Adrenal gland (tissue), 9 donors: ENCODE measurements at regions not wholly inside any gene's neighbourhood (a gene's known extent, or its start where the extent isn't known, plus 50 kb on each side); places are given as distances from the start of the nearest gene placed in this dataset.

Experiments used
- DNase-seq, 7 donors: peaks; one replicate each; pipeline ENCODE4 v3.0.0-alpha.2; 2019 to 2020
- H3K27ac ChIP-seq, 5 donors: fragments of 200-600 bp; sonication (generic) in 4 of 5; 1 replicate in 3 of 5; 2 replicates in 2 of 5; pipeline versions ENCODE4 v1.5.1 to v1.8.0; 2016 to 2020; ENCODE audit warnings: mild to moderate bottlenecking in 1 of 5
- H3K27me3 ChIP-seq: fragments of 200-600 bp; 2 replicates; pipeline ENCODE4 v1.8.0; 2021
- H3K36me3 ChIP-seq, 2 donors: fragments of 200-600 bp; replicated peaks in 1 of 2; 1 replicate in 1 of 2; 2 replicates in 1 of 2; pipeline versions ENCODE4 v1.5.1 to v1.8.0; 2018 to 2022
- H3K4me1 ChIP-seq, 2 donors: fragments of 200-600 bp; replicated peaks in 1 of 2; 1 replicate in 1 of 2; 2 replicates in 1 of 2; pipeline versions ENCODE4 v1.5.1 to v1.8.0; 2018 to 2021
- H3K4me3 ChIP-seq, 4 donors: fragments of 200-600 bp; sonication (generic) in 3 of 4; one replicate each; pipeline ENCODE4 v1.5.1; 2016 to 2018
- H3K9me3 ChIP-seq, 3 donors: fragments of 200-600 bp; sonication (generic) in 1 of 3; replicated peaks in 1 of 3; 1 replicate in 2 of 3; 2 replicates in 1 of 3; pipeline versions ENCODE4 v1.5.1 to v1.8.0; 2016 to 2021
- POLR2A ChIP-seq, 2 donors: fragments of 450-650 bp; IDR thresholded peaks; one replicate each; pipeline ENCODE4 v1.6.1; 2017; ENCODE audit warnings: antibody characterized with exemption in 2 of 2, mild to moderate bottlenecking in 2 of 2, moderate library complexity in 1 of 2
- WGBS, 4 donors: extraction: QIAGEN DNeasy Blood & Tissue Kit in 2 of 4; methylation state at CpG; one replicate each; pipeline versions ENCODE4 v1.1.5 to v1.1.7; 2013 to 2017; 5-methylcytosine and 5-hydroxymethylcytosine counted together
- intact Hi-C, 2 donors: fragments of 100-400 bp; cut with DNase I; formaldehyde crosslinking; loops; one replicate each; pipeline versions ENCODE4 v1.14.1 to v1.15.0; 2022 to 2023
- TF ChIP-seq, protein P1 (sequence below), 6 experiments: fragments of 450-650 bp in 4 of 6; fragments of 200-600 bp in 2 of 6; sonication (generic) in 1 of 6; IDR thresholded peaks; 1 replicate in 5 of 6; 2 replicates in 1 of 6; pipeline versions ENCODE4 v1.5.1 to v1.8.0; 2016 to 2021; ENCODE audit warnings: antibody characterized with exemption in 6 of 6, mild to moderate bottlenecking in 2 of 6, moderate library complexity in 1 of 6
- donor health status: healthy with polysubstance abuse.
- donor health status: Bipolar disorder and iron deficiency.
- donor health status: DM: yes; HTN: yes; CAD: no.
- donor health status: DM: no; HTN: no; CAD: no.
- donor health status: DM: no; HTN: no; CAD: no.

- Histone ChIP-seq H3K27ac (peak overlapping the region in 4 of 5 donors; percentile 41 to 84 (median 68)), H3K9me3 (no peaks in the 10 kb centered on the region), H3K4me1 (peaks cover 13 to 29% of the 10 kb centered on the region in 2 donors), H3K36me3 (no peaks in the 10 kb centered on the region), H3K4me3 (no peak overlapping the region), H3K27me3 (no peaks in the 10 kb centered on the region)
- TF ChIP-seq POLR2A (IDR thresholded peaks at IDR 0.05), result no peak
- TF ChIP-seq, protein P1, sequence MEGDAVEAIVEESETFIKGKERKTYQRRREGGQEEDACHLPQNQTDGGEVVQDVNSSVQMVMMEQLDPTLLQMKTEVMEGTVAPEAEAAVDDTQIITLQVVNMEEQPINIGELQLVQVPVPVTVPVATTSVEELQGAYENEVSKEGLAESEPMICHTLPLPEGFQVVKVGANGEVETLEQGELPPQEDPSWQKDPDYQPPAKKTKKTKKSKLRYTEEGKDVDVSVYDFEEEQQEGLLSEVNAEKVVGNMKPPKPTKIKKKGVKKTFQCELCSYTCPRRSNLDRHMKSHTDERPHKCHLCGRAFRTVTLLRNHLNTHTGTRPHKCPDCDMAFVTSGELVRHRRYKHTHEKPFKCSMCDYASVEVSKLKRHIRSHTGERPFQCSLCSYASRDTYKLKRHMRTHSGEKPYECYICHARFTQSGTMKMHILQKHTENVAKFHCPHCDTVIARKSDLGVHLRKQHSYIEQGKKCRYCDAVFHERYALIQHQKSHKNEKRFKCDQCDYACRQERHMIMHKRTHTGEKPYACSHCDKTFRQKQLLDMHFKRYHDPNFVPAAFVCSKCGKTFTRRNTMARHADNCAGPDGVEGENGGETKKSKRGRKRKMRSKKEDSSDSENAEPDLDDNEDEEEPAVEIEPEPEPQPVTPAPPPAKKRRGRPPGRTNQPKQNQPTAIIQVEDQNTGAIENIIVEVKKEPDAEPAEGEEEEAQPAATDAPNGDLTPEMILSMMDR (IDR thresholded peaks at IDR 0.05), result no peak
- WGBS, 4 donors, result 69 to 74% (median 69%) methylated on average over 7 to 9 of the region's 9 CpGs
- peak in 5 of 7 donors; percentile 11 to 33 (median 21) for DNase-seq
- intact Hi-C loops, result no loop called here
Observed at GRCh38 chr14:101476258-101476915, 84.9 kb upstream of the DIO3 start.

GRCh38 chr14:101476916-101477553 lies 84.3 kb upstream of the DIO3 start:
- WGBS, 4 donors, result 59 to 68% (median 63%) methylated on average over 10 to 14 of the region's 14 CpGs
- intact Hi-C loops, result no loop called here
- TF ChIP-seq, protein P1 (IDR thresholded peaks at IDR 0.05), result no peak
- TF ChIP-seq POLR2A (IDR thresholded peaks at IDR 0.05), result peak in 1 of 2 donors; percentile 39
- H3K9me3 ChIP-seq, result no peaks in the 10 kb centered on the region
- H3K27ac ChIP-seq, result peak overlapping the region in 4 of 5 donors; percentile 30 to 84 (median 52)
- H3K36me3 ChIP-seq, result no peaks in the 10 kb centered on the region
- peak; percentile 29 to 75 (median 67) for DNase-seq
- no peaks in the 10 kb centered on the region for H3K27me3 ChIP-seq
- H3K4me3 ChIP-seq, result no peak overlapping the region
- H3K4me1 ChIP-seq, result peaks cover 13 to 29% of the 10 kb centered on the region in 2 donors

DNA sequence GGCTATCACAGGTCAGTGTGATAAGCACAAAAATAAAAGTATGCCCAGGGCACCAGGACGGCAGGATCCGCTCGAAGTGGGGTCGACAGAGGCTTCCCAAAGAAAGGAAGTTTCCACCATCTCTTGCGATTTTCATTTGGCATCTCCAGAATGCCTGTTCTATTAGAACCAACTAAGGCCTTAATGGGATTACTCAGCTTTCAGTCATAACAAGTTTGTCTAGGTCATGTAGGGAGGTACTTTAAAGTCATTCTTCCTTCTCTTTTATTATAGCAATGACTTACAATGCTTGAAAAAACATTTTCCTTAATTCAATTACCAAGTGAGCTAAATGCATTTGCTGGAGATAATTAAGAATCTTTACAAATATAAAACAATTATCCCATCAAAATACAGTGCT lies 83.6 kb upstream of the DIO3 start:
- DNase-seq, result no peak
- intact Hi-C loops, result no loop called here
- peak overlapping the region in 2 of 5 donors; percentile 30 to 84 for H3K27ac ChIP-seq

GRCh38 chr14:101478096-101478495 lies 83.2 kb upstream of the DIO3 start:
- H3K4me3 ChIP-seq, result no peak overlapping the region
- H3K4me1 ChIP-seq, result peaks cover 13 to 29% of the 10 kb centered on the region in 2 donors
- intact Hi-C loops, result no loop called here
- no peaks in the 10 kb centered on the region for H3K9me3 ChIP-seq
- no peak for TF ChIP-seq POLR2A (IDR thresholded peaks at IDR 0.05)
- TF ChIP-seq, protein P1 (IDR thresholded peaks at IDR 0.05), result no peak
- H3K27ac ChIP-seq, result no peak overlapping the region
- peak in 4 of 7 donors; percentile 6 to 25 (median 16) for DNase-seq
- no peaks in the 10 kb centered on the region for H3K27me3 ChIP-seq
- no peaks in the 10 kb centered on the region for H3K36me3 ChIP-seq
- WGBS, 4 donors, result 90 to 94% (median 93%) methylated on average over 13 of the region's 13 CpGs

More for the DNA sequence above, 83.6 kb upstream of the DIO3 start:
- no peak overlapping the region for H3K4me3 ChIP-seq
- no peaks in the 10 kb centered on the region for H3K36me3 ChIP-seq
- 85 to 89% (median 87%) methylated on average over 5 of the region's 5 CpGs for WGBS, 4 donors
- TF ChIP-seq POLR2A (IDR thresholded peaks at IDR 0.05), result no peak
- TF ChIP-seq, protein P1 (IDR thresholded peaks at IDR 0.05), result no peak
- H3K9me3 ChIP-seq, result no peaks in the 10 kb centered on the region
- peaks cover 13 to 29% of the 10 kb centered on the region in 2 donors for H3K4me1 ChIP-seq
- no peaks in the 10 kb centered on the region for H3K27me3 ChIP-seq
